Naive thymus-derived CD4-positive, alpha-beta T cell (primary cell): ENCODE measurements at regions not wholly inside any gene's neighbourhood (a gene's known extent, or its start where the extent isn't known, plus 50 kb on each side); places are given as distances from the start of the nearest gene placed in this dataset.
A peak's percentile ranks its signal among the peaks of the same experiment; 100 is the strongest.

Experiments used
- ATAC-seq: fragments of 150-1000 bp; cut with Tn5 transposase; 2 replicates; pipeline ENCODE4 v1.10.0; 2021; ENCODE audit warnings: mild to moderate bottlenecking, moderate library complexity
- CTCF ChIA-PET: fragments of 350-600 bp; sonication (Branson Sonifier 250); formaldehyde crosslinking; loops from one replicate; lab custom pipeline; 2021; ENCODE audit warnings: antibody characterized with exemption; lab: Charles Lee
- POLR2A ChIA-PET: fragments of 350-600 bp; sonication (Branson Sonifier 250); formaldehyde crosslinking; loops from one replicate; lab custom pipeline; 2021; ENCODE audit warnings: antibody characterized with exemption, inconsistent platforms; lab: Charles Lee
- DNase-seq, 9 donors: peaks; one replicate each; pipeline versions ENCODE4 v3.0.0 to v3.0.0-alpha.2; 2020 to 2022; ENCODE audit warnings: mixed read lengths in 1 of 9
- H3K27ac ChIP-seq: one replicate; pipeline ENCODE4 v1.7.0; 2013; ENCODE audit warnings: mild to moderate bottlenecking, low read depth, low read length, moderate library complexity
- H3K27me3 ChIP-seq, 2 donors: one replicate each; pipeline ENCODE4 v1.7.0; 2013; ENCODE audit warnings: low read length in 2 of 2, mild to moderate bottlenecking in 2 of 2, moderate library complexity in 2 of 2; ENCODE audit not compliant: control insufficient read depth in 2 of 2, insufficient read depth in 2 of 2
- H3K36me3 ChIP-seq, 3 experiments: 1 replicate in 2 of 3; 2 replicates in 1 of 3; pipeline ENCODE4 v1.7.0; 2013; ENCODE audit warnings: low read length in 3 of 3, mild to moderate bottlenecking in 3 of 3, moderate library complexity in 1 of 3; ENCODE audit not compliant: insufficient read depth in 3 of 3, control insufficient read depth in 2 of 3
- H3K4me1 ChIP-seq, 2 donors: one replicate each; pipeline ENCODE4 v1.7.0; 2013; ENCODE audit warnings: low read length in 2 of 2, mild to moderate bottlenecking in 2 of 2, moderate library complexity in 1 of 2; ENCODE audit not compliant: control insufficient read depth in 2 of 2, insufficient read depth in 2 of 2
- H3K4me3 ChIP-seq: 2 replicates; pipeline ENCODE4 v1.7.0; 2013; ENCODE audit warnings: mild to moderate bottlenecking, low read length
- H3K9me3 ChIP-seq, 3 experiments: 1 replicate in 2 of 3; 2 replicates in 1 of 3; pipeline ENCODE4 v1.7.0; 2013; ENCODE audit warnings: low read length in 3 of 3; ENCODE audit not compliant: control insufficient read depth in 2 of 3
- H3K27ac Mint-ChIP-seq, 9 donors: one replicate each; pipeline ENCODE4 v1.8.0; 2020 to 2022; ENCODE audit warnings: mixed read lengths in 9 of 9, mild to moderate bottlenecking in 8 of 9, moderate library complexity in 5 of 9, inconsistent platforms in 2 of 9
- H3K27me3 Mint-ChIP-seq, 5 donors: one replicate each; pipeline ENCODE4 v1.8.0; 2021 to 2022; ENCODE audit warnings: mixed read lengths in 5 of 5, mild to moderate bottlenecking in 1 of 5
- H3K36me3 Mint-ChIP-seq, 5 donors: one replicate each; pipeline ENCODE4 v1.8.0; 2020 to 2022; ENCODE audit warnings: mixed read lengths in 5 of 5, mild to moderate bottlenecking in 3 of 5, inconsistent platforms in 1 of 5
- H3K4me1 Mint-ChIP-seq, 7 donors: one replicate each; pipeline ENCODE4 v1.8.0; 2020 to 2022; ENCODE audit warnings: mixed read lengths in 7 of 7, mild to moderate bottlenecking in 3 of 7, inconsistent platforms in 1 of 7
- H3K4me3 Mint-ChIP-seq, 10 donors: one replicate each; pipeline ENCODE4 v1.8.0; 2020 to 2022; ENCODE audit warnings: mild to moderate bottlenecking in 10 of 10, mixed read lengths in 10 of 10, moderate library complexity in 6 of 10, inconsistent platforms in 2 of 10
- H3K9me3 Mint-ChIP-seq, 11 donors: one replicate each; pipeline ENCODE4 v1.8.0; 2020 to 2022; ENCODE audit warnings: mixed read lengths in 11 of 11, mild to moderate bottlenecking in 4 of 11, inconsistent platforms in 1 of 11, moderate library complexity in 1 of 11
- intact Hi-C, 2 donors: fragments of 100-400 bp; cut with micrococcal nuclease; formaldehyde crosslinking; loops; one replicate each; pipeline ENCODE4 v1.15.1; 2023

- POLR2A ChIA-PET, result no interaction called here
- H3K4me1 Mint-ChIP-seq, result no peaks in the 10 kb centered on the region
- peaks cover 23 to 62% (median 56%) of the 10 kb centered on the region in 5 donors for H3K27me3 Mint-ChIP-seq
These were observed 109.7 kb downstream of the TMEM18 start for GRCh38 chr2:567496-567864.

GRCh38 chr2:566379-567313, 110.6 kb downstream of the TMEM18 start:
- peaks cover 16 to 62% (median 48%) of the 10 kb centered on the region in 5 donors for H3K27me3 Mint-ChIP-seq
- CTCF ChIA-PET, result no interaction called here

More at GRCh38 chr2:567496-567864, 109.7 kb downstream of the TMEM18 start:
- no peak overlapping the region for H3K27ac Mint-ChIP-seq
- intact Hi-C loops, result no loop called here
- H3K36me3 Mint-ChIP-seq, result peaks cover 0 to 11% (median 0%) of the 10 kb centered on the region in 5 donors
- ATAC-seq (no peak), DNase-seq (no peak)
- no peaks in the 10 kb centered on the region for H3K27me3 ChIP-seq
- no peaks in the 10 kb centered on the region for H3K9me3 ChIP-seq
- no peak overlapping the region for H3K27ac ChIP-seq
- H3K9me3 Mint-ChIP-seq, result peaks cover 5 to 27% (median 16%) of the 10 kb centered on the region in 11 donors
- H3K4me3 ChIP-seq, result no peak overlapping the region
- CTCF ChIA-PET, result no interaction called here
- no peaks in the 10 kb centered on the region for H3K4me1 ChIP-seq
- no peaks in the 10 kb centered on the region for H3K36me3 ChIP-seq
- H3K4me3 Mint-ChIP-seq, result no peak overlapping the region

GRCh38 chr2:564471-565181, 112.6 kb downstream of the TMEM18 start:
- Mint-ChIP-seq H3K9me3 (no peaks in the 10 kb centered on the region), H3K36me3 (no peaks in the 10 kb centered on the region), H3K4me1 (no peaks in the 10 kb centered on the region), H3K27ac (peak overlapping the region in 1 of 9 donors; percentile 22), H3K27me3 (peaks cover 6 to 55% (median 28%) of the 10 kb centered on the region in 5 donors), H3K4me3 (no peak overlapping the region)
- ATAC-seq (no peak), DNase-seq (no peak)
- Histone ChIP-seq H3K36me3 (no peaks in the 10 kb centered on the region), H3K4me3 (no peak overlapping the region), H3K4me1 (no peaks in the 10 kb centered on the region), H3K9me3 (no peaks in the 10 kb centered on the region), H3K27ac (no peak overlapping the region), H3K27me3 (no peaks in the 10 kb centered on the region)
- POLR2A ChIA-PET, result no interaction called here
- CTCF ChIA-PET, result interaction anchor here (0.7 kb wide), 1 partner anchor 274 kb away, joined by 3 read pairs; no protein-coding TSS in a partner anchor
- intact Hi-C loops, result no loop called here

More at GRCh38 chr2:566379-567313, 110.6 kb downstream of the TMEM18 start:
- Mint-ChIP-seq H3K4me1 (no peaks in the 10 kb centered on the region), H3K36me3 (peaks cover 0 to 11% (median 0%) of the 10 kb centered on the region in 5 donors), H3K4me3 (no peak overlapping the region), H3K9me3 (peaks cover 0 to 19% (median 10%) of the 10 kb centered on the region in 11 donors), H3K27ac (no peak overlapping the region)
- no peaks in the 10 kb centered on the region for H3K36me3 ChIP-seq
- no peak overlapping the region for H3K27ac ChIP-seq
- no peak for ATAC-seq
- H3K9me3 ChIP-seq, result no peaks in the 10 kb centered on the region
- H3K4me3 ChIP-seq, result no peak overlapping the region
- H3K27me3 ChIP-seq, result no peaks in the 10 kb centered on the region
- no peaks in the 10 kb centered on the region for H3K4me1 ChIP-seq
- intact Hi-C loops, result no loop called here
- POLR2A ChIA-PET, result no interaction called here
- DNase-seq, result no peak

GRCh38 chr2:563512-563911, 113.7 kb downstream of the TMEM18 start:
- no peak overlapping the region for H3K27ac Mint-ChIP-seq
- POLR2A ChIA-PET, result no interaction called here
- no peaks in the 10 kb centered on the region for H3K9me3 ChIP-seq
- no peak for ATAC-seq
- no peak overlapping the region for H3K4me3 Mint-ChIP-seq
- no peaks in the 10 kb centered on the region for H3K9me3 Mint-ChIP-seq
- H3K4me3 ChIP-seq, result no peak overlapping the region
- CTCF ChIA-PET, result no interaction called here
- H3K36me3 Mint-ChIP-seq, result no peaks in the 10 kb centered on the region
- H3K4me1 ChIP-seq, result no peaks in the 10 kb centered on the region
- H3K27me3 ChIP-seq, result no peaks in the 10 kb centered on the region
- no peaks in the 10 kb centered on the region for H3K36me3 ChIP-seq
- intact Hi-C loops, result no loop called here
- H3K4me1 Mint-ChIP-seq, result no peaks in the 10 kb centered on the region
- H3K27ac ChIP-seq, result no peak overlapping the region
- DNase-seq, result no peak
- H3K27me3 Mint-ChIP-seq, result peaks cover 3 to 55% (median 28%) of the 10 kb centered on the region in 5 donors

GRCh38 chr2:562391-563364, 114.5 kb downstream of the TMEM18 start:
- Histone ChIP-seq H3K4me1 (no peaks in the 10 kb centered on the region), H3K36me3 (no peaks in the 10 kb centered on the region), H3K9me3 (no peaks in the 10 kb centered on the region), H3K4me3 (no peak overlapping the region), H3K27me3 (no peaks in the 10 kb centered on the region), H3K27ac (no peak overlapping the region)
- ATAC-seq (peak; percentile 16), DNase-seq (no peak)
- no peak overlapping the region for H3K27ac Mint-ChIP-seq
- intact Hi-C loops, result no loop called here
- H3K27me3 Mint-ChIP-seq, result peaks cover 3 to 53% (median 22%) of the 10 kb centered on the region in 5 donors
- H3K4me3 Mint-ChIP-seq, result no peak overlapping the region
- ChIA-PET POLR2A (no interaction called here), CTCF (no interaction called here)
- H3K9me3 Mint-ChIP-seq, result no peaks in the 10 kb centered on the region
- H3K4me1 Mint-ChIP-seq, result peaks cover 0 to 2% (median 0%) of the 10 kb centered on the region in 7 donors
- no peaks in the 10 kb centered on the region for H3K36me3 Mint-ChIP-seq

- CTCF ChIA-PET, result no interaction called here
- no peak for DNase-seq
- POLR2A ChIA-PET, result no interaction called here
- Mint-ChIP-seq H3K27me3 (peaks cover 0 to 38% (median 16%) of the 10 kb centered on the region in 5 donors), H3K4me3 (no peak overlapping the region), H3K27ac (no peak overlapping the region), H3K4me1 (peaks cover 0 to 2% (median 0%) of the 10 kb centered on the region in 7 donors), H3K36me3 (no peaks in the 10 kb centered on the region), H3K9me3 (no peaks in the 10 kb centered on the region)
- H3K9me3 ChIP-seq, result no peaks in the 10 kb centered on the region
- H3K4me1 ChIP-seq, result no peaks in the 10 kb centered on the region
- ATAC-seq, result no peak
- no peak overlapping the region for H3K4me3 ChIP-seq
- intact Hi-C loops, result no loop called here
- no peaks in the 10 kb centered on the region for H3K36me3 ChIP-seq
- H3K27me3 ChIP-seq, result no peaks in the 10 kb centered on the region
- H3K27ac ChIP-seq, result no peak overlapping the region
These were observed 118.3 kb downstream of the TMEM18 start for GRCh38 chr2:558879-559278.
